Upper lobe of left lung (tissue), 4 donors: ENCODE measurements at regions not wholly inside any gene's neighbourhood (a gene's known extent, or its start where the extent isn't known, plus 50 kb on each side); places are given as distances from the start of the nearest gene placed in this dataset.

Source experiments
- POLR2A ChIP-seq, 4 donors: fragments of 450-650 bp; IDR thresholded peaks; one replicate each; pipeline ENCODE4 v1.5.1; 2016 to 2017; ENCODE audit warnings: antibody characterized with exemption in 4 of 4, mild to moderate bottlenecking in 2 of 4
- TF ChIP-seq, protein P1 (sequence below), 6 experiments: fragments of 450-650 bp in 4 of 6; fragments of 200-600 bp in 2 of 6; sonication (generic) in 2 of 6; IDR thresholded peaks; one replicate each; pipeline ENCODE4 v1.5.1; 2016 to 2019; ENCODE audit warnings: antibody characterized with exemption in 6 of 6

DNA sequence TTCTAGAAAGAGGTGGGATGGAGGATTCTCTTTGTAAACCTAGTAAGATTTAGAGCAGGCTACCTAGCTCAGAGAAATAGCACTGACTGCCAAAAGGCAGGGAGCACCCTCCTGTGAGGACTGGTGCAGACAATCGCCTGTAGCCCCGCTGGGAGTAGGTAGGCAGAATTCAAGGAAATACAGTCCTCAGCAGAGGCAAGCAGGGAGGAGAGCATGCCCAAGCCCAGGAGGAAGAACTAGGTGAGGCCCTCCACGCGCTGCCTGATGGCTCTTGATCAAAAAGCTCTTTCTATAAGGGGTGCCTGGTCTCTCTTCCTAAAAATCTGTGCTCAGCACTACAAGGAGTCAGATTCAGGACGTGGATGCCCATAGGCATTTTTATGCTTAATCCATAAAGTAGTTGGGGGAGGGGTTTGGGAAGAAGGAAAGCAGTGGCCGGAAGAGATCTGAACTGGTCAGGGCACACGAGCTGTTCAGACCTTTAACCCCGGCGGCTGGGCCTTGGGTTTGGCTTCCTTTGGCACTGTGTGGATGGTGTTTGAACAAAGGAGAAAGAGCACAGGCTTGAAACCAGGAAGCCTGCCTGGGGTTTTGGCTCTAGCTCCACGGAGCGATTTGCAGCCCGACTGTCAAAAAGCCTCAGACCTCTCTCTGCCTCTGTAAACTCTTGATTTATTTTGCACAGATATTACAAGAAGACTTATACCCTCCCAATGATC is 320.6 kb downstream of the FOXO1 start:
- TF ChIP-seq, protein P1, sequence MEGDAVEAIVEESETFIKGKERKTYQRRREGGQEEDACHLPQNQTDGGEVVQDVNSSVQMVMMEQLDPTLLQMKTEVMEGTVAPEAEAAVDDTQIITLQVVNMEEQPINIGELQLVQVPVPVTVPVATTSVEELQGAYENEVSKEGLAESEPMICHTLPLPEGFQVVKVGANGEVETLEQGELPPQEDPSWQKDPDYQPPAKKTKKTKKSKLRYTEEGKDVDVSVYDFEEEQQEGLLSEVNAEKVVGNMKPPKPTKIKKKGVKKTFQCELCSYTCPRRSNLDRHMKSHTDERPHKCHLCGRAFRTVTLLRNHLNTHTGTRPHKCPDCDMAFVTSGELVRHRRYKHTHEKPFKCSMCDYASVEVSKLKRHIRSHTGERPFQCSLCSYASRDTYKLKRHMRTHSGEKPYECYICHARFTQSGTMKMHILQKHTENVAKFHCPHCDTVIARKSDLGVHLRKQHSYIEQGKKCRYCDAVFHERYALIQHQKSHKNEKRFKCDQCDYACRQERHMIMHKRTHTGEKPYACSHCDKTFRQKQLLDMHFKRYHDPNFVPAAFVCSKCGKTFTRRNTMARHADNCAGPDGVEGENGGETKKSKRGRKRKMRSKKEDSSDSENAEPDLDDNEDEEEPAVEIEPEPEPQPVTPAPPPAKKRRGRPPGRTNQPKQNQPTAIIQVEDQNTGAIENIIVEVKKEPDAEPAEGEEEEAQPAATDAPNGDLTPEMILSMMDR (IDR thresholded peaks at IDR 0.05): no peak
- no peak for TF ChIP-seq POLR2A (IDR thresholded peaks at IDR 0.05)
